GM12892 (cell line): ENCODE measurements at regions not wholly inside any gene's neighbourhood (a gene's known extent, or its start where the extent isn't known, plus 50 kb on each side); places are given as distances from the start of the nearest gene placed in this dataset.

ENCODE experiments used
- POLR2AphosphoS5 ChIP-seq: IDR thresholded peaks from 2 replicates; pipeline ENCODE4 v1.6.1; 2011; ENCODE audit warnings: low read depth, low read length, control low read depth
- TAF1 ChIP-seq: IDR thresholded peaks from 2 replicates; pipeline ENCODE4 v1.6.1; 2011; ENCODE audit warnings: low read depth, mild to moderate bottlenecking, control low read depth, low read length, borderline replicate concordance

DNA sequence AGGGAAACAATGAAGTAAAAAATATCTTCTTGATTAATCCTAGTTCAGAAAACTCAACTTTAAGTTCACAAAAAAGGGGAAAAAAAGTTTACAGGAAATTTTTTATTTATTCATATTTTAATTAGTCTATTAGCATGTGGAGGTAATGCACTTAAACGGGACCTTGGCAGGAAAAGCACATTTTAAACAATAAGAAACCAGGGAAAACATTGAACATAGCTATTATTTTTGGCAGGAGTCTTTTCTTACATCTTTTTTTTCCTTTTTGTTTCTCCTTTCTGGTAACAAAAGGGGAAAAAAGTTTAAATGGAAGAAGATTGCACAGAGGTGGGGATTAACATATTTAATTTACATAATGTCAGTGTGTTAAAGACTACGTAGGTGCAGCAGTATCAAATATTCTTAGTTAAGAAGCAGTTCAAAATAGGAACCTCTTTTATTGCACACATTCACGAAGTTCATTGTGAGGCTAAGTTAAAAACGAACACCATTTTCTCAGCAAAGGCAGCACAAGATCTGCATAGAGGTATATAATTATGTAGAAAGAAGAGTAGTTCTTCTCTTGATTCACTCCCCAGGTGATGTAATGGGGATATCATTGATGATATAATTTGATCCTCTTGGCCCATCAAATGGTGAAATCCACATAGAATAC is 940.5 kb downstream of the CDH11 start:
- TF ChIP-seq TAF1 (no peak), POLR2AphosphoS5 (no peak)
